ENCODE measurements at regions not wholly inside any gene's neighbourhood (a gene's known extent, or its start where the extent isn't known, plus 50 kb on each side); places are given as distances from the start of the nearest gene placed in this dataset.
"Not testable (repeated sequence)": the region's sequence is repeated elsewhere in the genome, so short reads cannot be mapped to it uniquely, and the experiment has no call there.

DNA sequence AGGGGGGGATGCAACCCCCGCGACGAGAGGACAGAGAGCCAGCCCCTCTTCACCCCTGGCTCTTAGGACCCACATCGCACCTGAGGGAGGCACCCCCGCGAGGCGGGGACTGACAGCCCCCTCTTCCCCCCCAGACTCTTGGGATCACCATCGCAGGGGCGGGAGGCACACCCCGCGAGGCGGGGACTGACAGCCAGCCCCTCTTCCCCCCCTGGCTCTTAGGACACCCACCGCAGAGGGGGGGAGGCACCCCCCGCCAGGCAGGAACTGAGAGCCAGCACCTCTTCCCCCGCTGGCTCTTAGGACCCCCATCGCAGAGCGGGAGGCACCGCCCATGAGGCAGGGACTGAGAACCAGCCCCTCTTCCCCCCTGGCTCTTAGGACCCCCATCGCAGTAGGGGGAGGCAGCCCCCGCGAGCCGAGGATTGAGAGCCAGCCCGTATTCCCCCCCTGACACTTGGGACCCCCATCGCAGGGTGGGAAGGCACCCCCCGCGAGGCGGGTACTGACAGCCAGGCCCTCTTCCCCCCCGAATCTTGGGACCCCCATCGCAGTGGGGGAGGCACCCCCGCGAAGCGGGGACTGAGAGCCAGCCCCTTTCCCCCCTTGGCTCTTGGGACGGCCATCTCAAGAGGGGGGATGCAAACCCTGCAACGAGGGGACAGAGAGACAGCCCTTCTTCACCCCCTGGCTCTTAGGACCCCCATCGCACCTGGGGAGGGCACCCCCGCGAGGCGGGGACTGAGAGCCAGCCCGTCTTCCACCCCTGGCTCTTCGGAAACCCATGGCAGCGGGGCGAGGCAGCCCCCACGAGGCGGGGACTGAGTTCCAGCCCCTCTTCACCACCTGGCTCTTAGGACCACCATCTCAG is 2425.1 kb upstream of the PCDH20 start:
- DNase-seq (ENCODE audit: low read depth): no peak
- TF ChIP-seq, protein P1, sequence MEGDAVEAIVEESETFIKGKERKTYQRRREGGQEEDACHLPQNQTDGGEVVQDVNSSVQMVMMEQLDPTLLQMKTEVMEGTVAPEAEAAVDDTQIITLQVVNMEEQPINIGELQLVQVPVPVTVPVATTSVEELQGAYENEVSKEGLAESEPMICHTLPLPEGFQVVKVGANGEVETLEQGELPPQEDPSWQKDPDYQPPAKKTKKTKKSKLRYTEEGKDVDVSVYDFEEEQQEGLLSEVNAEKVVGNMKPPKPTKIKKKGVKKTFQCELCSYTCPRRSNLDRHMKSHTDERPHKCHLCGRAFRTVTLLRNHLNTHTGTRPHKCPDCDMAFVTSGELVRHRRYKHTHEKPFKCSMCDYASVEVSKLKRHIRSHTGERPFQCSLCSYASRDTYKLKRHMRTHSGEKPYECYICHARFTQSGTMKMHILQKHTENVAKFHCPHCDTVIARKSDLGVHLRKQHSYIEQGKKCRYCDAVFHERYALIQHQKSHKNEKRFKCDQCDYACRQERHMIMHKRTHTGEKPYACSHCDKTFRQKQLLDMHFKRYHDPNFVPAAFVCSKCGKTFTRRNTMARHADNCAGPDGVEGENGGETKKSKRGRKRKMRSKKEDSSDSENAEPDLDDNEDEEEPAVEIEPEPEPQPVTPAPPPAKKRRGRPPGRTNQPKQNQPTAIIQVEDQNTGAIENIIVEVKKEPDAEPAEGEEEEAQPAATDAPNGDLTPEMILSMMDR (IDR thresholded peaks at IDR 0.05; ENCODE audit: insufficient read depth, low read depth, low read length, missing control alignments): no peak

DNA sequence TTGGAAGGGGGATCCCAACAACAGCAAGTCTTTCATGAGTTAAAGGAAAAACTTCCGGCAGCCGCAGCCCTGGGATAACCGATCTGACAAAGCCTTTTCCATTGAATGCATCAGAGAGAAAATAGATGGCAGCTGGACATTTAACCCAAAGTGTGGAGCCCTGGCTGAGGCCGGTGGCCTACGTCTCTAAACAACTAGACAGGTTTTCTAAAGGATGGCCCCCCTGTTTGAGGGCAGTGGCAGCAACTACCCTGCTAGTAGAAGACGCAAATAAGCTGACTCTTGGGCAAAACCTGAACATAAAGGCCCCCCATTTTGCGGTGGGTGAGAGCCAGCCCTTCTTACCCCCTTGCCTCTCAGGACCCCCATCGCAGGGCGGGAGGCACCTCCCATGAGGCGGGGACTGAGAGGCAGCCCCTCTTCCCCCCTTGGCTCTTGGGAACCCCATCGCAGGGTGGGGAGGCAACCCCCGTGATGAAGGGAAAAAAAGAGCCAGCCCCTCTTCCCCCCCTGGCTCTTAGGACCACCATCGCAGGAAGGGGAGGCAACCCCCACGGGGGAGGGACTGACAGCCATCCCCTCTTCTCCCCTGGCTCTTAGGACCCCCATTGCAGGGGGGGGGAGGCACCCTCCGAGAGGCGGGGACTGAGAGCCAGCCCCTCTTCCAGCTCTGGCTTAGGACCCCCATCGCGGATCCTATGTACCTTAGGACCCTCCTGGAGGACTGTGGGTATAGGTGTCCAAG is 2422.9 kb upstream of the PCDH20 start:
- TF ChIP-seq, protein P1 (IDR thresholded peaks at IDR 0.05; ENCODE audit: insufficient read depth, low read depth, low read length, missing control alignments): no peak
- no peak for DNase-seq (ENCODE audit: low read depth)

More for the DNA sequence above, 2425.1 kb upstream of the PCDH20 start:
- H3K4me3 ChIP-seq (ENCODE audit: low read depth, low read length): no peak overlapping the region

DNA sequence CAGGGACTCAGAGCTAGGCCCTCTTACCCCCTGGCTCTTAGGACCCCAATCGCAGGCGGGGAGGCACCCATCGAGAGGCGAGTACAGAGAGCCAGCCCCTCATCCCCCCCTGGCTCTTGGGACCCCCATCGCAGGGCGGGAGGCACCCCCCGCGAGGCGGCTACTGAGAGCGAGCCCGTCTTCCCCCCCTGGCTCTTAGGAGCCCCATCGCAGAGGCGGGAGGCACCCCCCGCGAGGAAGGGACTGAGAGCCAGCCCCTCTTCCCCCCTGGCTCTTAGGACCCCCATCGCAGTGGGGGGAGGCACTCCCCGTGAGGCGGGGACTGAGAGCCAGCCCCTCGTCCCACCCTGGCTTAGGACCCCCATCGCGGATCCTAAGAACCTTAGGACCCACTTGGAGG is 2422.1 kb upstream of the PCDH20 start:
- H3K4me3 ChIP-seq (ENCODE audit: low read depth, low read length); DNase-seq (ENCODE audit: low read depth): not testable (repeated sequence)

More for the DNA sequence above, 2422.9 kb upstream of the PCDH20 start:
- no peak overlapping the region for H3K4me3 ChIP-seq (ENCODE audit: low read depth, low read length)

DNA sequence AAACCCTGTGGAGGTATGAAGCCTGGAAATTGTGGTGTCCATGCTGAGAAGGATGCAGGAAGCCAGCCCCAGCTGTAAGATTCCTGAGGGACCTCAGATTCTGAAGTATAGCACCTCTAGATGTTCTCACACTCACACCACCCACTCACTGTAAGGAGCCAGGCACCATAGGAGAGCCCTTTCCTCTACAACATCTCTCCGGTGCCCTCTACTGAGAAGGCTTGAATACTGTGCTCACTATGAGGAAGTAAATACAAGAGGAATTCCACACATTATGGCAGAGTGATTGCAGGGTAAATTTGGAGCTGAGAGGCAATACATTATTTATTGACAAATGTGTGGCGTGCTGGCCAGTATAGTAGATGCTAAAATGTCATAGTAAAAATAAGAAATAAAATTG is 2414.0 kb upstream of the PCDH20 start:
- H3K4me3 ChIP-seq (ENCODE audit: low read depth, low read length); DNase-seq (ENCODE audit: low read depth): not testable (repeated sequence)

DNA sequence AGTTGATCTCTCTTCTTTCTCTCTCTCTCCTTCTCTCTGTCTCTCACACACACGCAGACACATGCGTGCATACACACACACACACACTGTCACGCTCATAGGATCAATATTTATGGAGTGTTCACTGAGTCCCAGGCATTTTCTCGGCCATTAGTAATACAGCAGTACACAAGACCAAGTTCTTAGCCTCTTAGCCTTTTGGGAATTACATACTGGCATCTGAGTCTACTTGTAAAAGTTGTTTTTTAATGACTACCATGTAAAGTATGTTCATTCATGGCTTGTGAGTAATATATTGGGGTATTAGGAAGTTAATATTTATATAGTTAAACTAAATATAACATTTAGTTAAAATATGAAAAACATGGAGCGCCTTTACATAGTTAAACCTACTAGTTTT is 2406.1 kb upstream of the PCDH20 start:
- not testable (repeated sequence) for H3K4me3 ChIP-seq (ENCODE audit: low read depth, low read length); DNase-seq (ENCODE audit: low read depth)

DNA sequence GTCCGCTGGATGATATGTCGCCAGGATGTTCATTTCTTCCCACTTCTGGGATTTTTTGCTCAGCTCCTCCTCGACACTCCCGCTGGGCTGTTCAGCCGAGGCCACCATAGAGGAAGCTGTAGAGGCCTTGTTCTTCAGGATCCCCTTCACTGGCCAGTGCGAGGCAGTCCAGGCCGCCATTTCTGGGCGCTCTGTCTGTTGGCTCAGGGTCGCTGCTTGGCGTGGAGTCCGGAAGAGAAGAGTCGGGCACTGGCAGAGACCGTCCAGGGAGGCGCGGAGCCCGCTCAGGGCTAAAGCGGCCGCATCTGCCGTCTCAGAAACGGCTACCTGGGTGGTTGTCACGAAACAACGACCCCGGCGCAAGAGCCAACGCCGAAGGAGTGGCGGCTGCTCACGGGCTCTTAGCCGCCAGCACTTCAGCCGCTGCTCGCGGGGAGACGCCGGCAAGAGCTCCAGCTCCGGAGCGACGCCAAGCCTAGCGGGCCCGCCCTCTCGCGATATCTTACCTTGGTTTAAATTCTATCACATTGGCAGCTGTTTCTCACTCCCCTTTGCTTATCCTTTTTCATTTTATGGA is 2395.9 kb upstream of the PCDH20 start:
- DNase-seq (ENCODE audit: low read depth); H3K4me3 ChIP-seq (ENCODE audit: low read depth, low read length): not testable (repeated sequence)

DNA sequence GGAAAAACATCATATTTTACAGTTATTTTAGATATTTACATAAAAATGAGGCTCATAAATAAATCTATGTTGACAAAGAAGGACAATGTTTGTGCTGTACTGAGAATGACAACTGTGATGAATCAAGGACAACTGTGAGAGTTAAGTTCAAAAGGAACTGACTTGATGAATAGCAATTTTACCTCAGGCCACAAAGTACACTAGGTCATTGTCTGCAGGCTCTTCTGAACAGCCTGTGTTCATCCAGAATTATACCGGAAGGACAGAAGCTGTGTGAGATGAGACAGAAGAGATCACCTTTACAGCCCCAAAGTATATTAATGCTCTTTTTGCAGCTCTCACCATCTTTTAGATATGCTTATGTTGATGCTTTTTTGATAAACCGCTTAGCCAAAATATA is 2375.5 kb upstream of the PCDH20 start:
- H3K4me3 ChIP-seq (ENCODE audit: low read depth, low read length); DNase-seq (ENCODE audit: low read depth): not testable (repeated sequence)

DNA sequence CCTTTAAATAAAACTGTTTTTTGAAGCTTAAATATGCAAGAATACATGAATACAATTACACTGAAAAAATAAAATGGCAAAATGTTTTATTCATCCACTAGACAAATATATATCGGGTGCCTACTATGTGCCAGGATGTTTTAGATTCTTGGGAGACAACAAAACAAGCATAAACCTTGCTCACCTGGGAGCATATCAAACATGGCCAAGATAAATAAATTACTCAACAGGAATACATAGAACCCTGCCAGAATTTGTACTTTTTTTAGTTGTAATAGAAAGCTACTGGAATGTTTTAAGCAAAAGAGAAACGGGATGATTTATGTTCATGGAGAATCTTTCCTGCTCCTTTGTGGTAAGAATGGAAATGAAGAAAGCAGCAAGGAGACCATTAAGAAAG is 2358.5 kb upstream of the PCDH20 start:
- H3K4me3 ChIP-seq (ENCODE audit: low read depth, low read length): no peak overlapping the region
- DNase-seq (ENCODE audit: low read depth): no peak
- TF ChIP-seq, protein P1 (IDR thresholded peaks at IDR 0.05; ENCODE audit: insufficient read depth, low read depth, low read length, missing control alignments): no peak

DNA sequence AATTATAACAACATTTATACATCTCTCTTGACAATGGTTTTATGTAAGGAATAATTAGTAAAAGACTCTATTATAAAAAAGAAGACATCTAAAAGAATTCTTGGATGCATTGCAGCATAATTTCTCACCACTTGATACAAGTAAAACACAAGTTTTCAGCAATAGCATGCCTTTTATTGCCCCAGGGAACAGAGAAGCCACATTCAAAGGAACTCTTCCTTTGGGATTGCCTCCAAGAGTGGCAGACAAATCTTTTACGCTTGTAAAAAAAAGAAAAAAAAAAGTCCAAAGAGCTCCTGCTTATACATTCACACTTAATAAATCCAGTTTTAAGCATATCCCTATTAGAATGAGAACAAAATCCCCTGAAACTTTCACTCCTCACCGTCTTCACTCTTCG is 2357.8 kb upstream of the PCDH20 start:
- DNase-seq (ENCODE audit: low read depth): no peak
- TF ChIP-seq, protein P1 (IDR thresholded peaks at IDR 0.05; ENCODE audit: insufficient read depth, low read depth, low read length, missing control alignments): no peak
- no peak overlapping the region for H3K4me3 ChIP-seq (ENCODE audit: low read depth, low read length)

DNA sequence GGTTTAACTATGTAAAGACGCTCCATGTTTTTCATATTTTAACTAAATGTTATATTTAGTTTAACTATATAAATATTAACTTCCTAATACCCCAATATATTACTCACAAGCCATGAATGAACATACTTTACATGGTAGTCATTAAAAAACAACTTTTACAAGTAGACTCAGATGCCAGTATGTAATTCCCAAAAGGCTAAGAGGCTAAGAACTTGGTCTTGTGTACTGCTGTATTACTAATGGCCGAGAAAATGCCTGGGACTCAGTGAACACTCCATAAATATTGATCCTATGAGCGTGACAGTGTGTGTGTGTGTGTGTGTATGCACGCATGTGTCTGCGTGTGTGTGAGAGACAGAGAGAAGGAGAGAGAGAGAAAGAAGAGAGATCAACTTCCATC is 2342.0 kb upstream of the PCDH20 start:
- DNase-seq (ENCODE audit: low read depth); H3K4me3 ChIP-seq (ENCODE audit: low read depth, low read length): not testable (repeated sequence)

DNA sequence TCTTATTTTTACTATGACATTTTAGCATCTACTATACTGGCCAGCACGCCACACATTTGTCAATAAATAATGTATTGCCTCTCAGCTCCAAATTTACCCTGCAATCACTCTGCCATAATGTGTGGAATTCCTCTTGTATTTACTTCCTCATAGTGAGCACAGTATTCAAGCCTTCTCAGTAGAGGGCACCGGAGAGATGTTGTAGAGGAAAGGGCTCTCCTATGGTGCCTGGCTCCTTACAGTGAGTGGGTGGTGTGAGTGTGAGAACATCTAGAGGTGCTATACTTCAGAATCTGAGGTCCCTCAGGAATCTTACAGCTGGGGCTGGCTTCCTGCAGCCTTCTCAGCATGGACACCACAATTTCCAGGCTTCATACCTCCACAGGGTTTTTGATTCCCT is 2334.2 kb upstream of the PCDH20 start:
- not testable (repeated sequence) for DNase-seq (ENCODE audit: low read depth); H3K4me3 ChIP-seq (ENCODE audit: low read depth, low read length)

DNA sequence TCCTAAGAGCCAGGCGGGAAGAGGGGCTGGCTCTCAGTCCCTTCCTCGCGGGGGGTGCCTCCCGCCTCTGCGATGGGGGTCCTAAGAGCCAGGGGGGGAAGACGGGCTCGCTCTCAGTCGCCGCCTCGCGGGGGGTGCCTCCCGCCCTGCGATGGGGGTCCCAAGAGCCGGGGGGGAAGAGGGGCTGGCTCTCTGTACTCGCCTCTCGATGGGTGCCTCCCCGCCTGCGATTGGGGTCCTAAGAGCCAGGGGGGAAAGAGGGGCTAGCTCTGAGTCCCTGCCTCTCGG is 2326.1 kb upstream of the PCDH20 start:
- H3K4me3 ChIP-seq (ENCODE audit: low read depth, low read length); DNase-seq (ENCODE audit: low read depth): not testable (repeated sequence)
